Activated CD8-positive, alpha-beta memory T cell treated with anti-CD3 and anti-CD28 coated beads, Interleukin-2, amount 50 U/mL, for 48 hours (primary cell): ENCODE measurements at regions not wholly inside any gene's neighbourhood (a gene's known extent, or its start where the extent isn't known, plus 50 kb on each side); places are given as distances from the start of the nearest gene placed in this dataset.
"Not testable (repeated sequence)": the region's sequence is repeated elsewhere in the genome, so short reads cannot be mapped to it uniquely, and the experiment has no call there.

ENCODE experiments used
- DNase-seq: peaks from one replicate; pipeline ENCODE4 v3.0.0-alpha.2; 2020

- no peak for DNase-seq
These were observed 203.7 kb upstream of the SSTR1 start for GRCh38 chr14:38003746-38004609.

- DNase-seq: no peak
These were observed 203.2 kb upstream of the SSTR1 start for GRCh38 chr14:38004610-38004879.

- not testable (repeated sequence) for DNase-seq
These were observed 196.5 kb upstream of the SSTR1 start for GRCh38 chr14:38011156-38011555.

GRCh38 chr14:38012056-38012455, 195.6 kb upstream of the SSTR1 start:
- DNase-seq: no peak

GRCh38 chr14:38016497-38016896, 191.2 kb upstream of the SSTR1 start:
- no peak for DNase-seq

GRCh38 chr14:38021861-38022260, 185.8 kb upstream of the SSTR1 start:
- no peak for DNase-seq

GRCh38 chr14:38022775-38023174, 184.9 kb upstream of the SSTR1 start:
- DNase-seq: no peak

- no peak for DNase-seq
These were observed 169.5 kb upstream of the SSTR1 start for GRCh38 chr14:38038171-38038570.

- no peak for DNase-seq
These were observed 168.7 kb upstream of the SSTR1 start for GRCh38 chr14:38038986-38039385.

GRCh38 chr14:38039496-38039895, 168.2 kb upstream of the SSTR1 start:
- DNase-seq: no peak

- no peak for DNase-seq
These were observed 167.3 kb upstream of the SSTR1 start for GRCh38 chr14:38040411-38040810.

GRCh38 chr14:38042322-38042721, 165.4 kb upstream of the SSTR1 start:
- DNase-seq: no peak

GRCh38 chr14:38044710-38045109, 163.0 kb upstream of the SSTR1 start:
- no peak for DNase-seq

- DNase-seq: no peak
These were observed 162.2 kb upstream of the SSTR1 start for GRCh38 chr14:38045461-38045860.

GRCh38 chr14:38046160-38046559, 161.5 kb upstream of the SSTR1 start:
- DNase-seq: no peak

- DNase-seq: no peak
These were observed 160.4 kb upstream of the SSTR1 start for GRCh38 chr14:38047195-38047902.

GRCh38 chr14:38053666-38054065, 154.0 kb upstream of the SSTR1 start:
- no peak for DNase-seq

GRCh38 chr14:38056270-38056669, 151.4 kb upstream of the SSTR1 start:
- no peak for DNase-seq

GRCh38 chr14:38062223-38062622, 145.5 kb upstream of the SSTR1 start:
- not testable (repeated sequence) for DNase-seq

GRCh38 chr14:38063711-38064320, 143.9 kb upstream of the SSTR1 start:
- DNase-seq: no peak

GRCh38 chr14:38065106-38065762, 142.5 kb upstream of the SSTR1 start:
- DNase-seq: no peak

- DNase-seq: no peak
These were observed 137.6 kb upstream of the SSTR1 start for GRCh38 chr14:38070061-38070588.

GRCh38 chr14:38073641-38074040, 134.1 kb upstream of the SSTR1 start:
- DNase-seq: no peak
